H54 (cell line): ENCODE measurements at regions not wholly inside any gene's neighbourhood (a gene's known extent, or its start where the extent isn't known, plus 50 kb on each side); places are given as distances from the start of the nearest gene placed in this dataset.

ENCODE experiments used
- DNase-seq: peaks from one replicate; pipeline ENCODE4 v3.0.0; 2011; ENCODE audit warnings: low spot score, mixed read lengths; ENCODE audit not compliant: insufficient read length
- FAIRE-seq: peaks from 3 replicates; lab custom pipeline; 2011; peaks lifted over from hg19 to GRCh38; lab: Jason Lieb, UNC
- POLR2A ChIP-seq: IDR thresholded peaks from 2 replicates; pipeline ENCODE4 v1.6.1; 2011; ENCODE audit warnings: low read depth, mild to moderate bottlenecking, low read length

GRCh38 chr15:67914537-67915460, 75.0 kb upstream of the RNU6-1 start:
- FAIRE-seq (no peak), DNase-seq (no peak)
- TF ChIP-seq POLR2A: no peak

GRCh38 chr15:67915461-67916374, 75.9 kb upstream of the RNU6-1 start:
- DNase-seq: no peak
- FAIRE-seq: no peak
- TF ChIP-seq POLR2A: no peak

GRCh38 chr15:67916565-67916964, 76.7 kb upstream of the RNU6-1 start:
- DNase-seq: no peak
- no peak for TF ChIP-seq POLR2A
- no peak for FAIRE-seq

- no peak for TF ChIP-seq POLR2A
- FAIRE-seq: no peak
- DNase-seq: no peak
Measured at GRCh38 chr15:67917037-67917436, 77.2 kb upstream of the RNU6-1 start.

- DNase-seq: no peak
- no peak for TF ChIP-seq POLR2A
- no peak for FAIRE-seq
Measured at GRCh38 chr15:67917636-67918035, 77.8 kb upstream of the RNU6-1 start.

- FAIRE-seq (no peak), DNase-seq (no peak)
- no peak for TF ChIP-seq POLR2A
Measured at GRCh38 chr15:67918205-67918861, 78.5 kb upstream of the RNU6-1 start.

- TF ChIP-seq POLR2A: no peak
- no peak for DNase-seq
- no peak for FAIRE-seq
Measured at GRCh38 chr15:67920524-67921240, 80.8 kb upstream of the RNU6-1 start.

GRCh38 chr15:67922106-67922675, 82.3 kb upstream of the RNU6-1 start:
- DNase-seq (no peak), FAIRE-seq (no peak)
- no peak for TF ChIP-seq POLR2A

GRCh38 chr15:67922971-67923945, 83.4 kb upstream of the RNU6-1 start:
- FAIRE-seq (no peak), DNase-seq (no peak)
- no peak for TF ChIP-seq POLR2A

- no peak for FAIRE-seq
- TF ChIP-seq POLR2A: no peak
- DNase-seq: no peak
Measured at GRCh38 chr15:67924359-67924974, 84.6 kb upstream of the RNU6-1 start.

GRCh38 chr15:67925182-67925581, 85.3 kb upstream of the RNU6-1 start:
- no peak for TF ChIP-seq POLR2A
- DNase-seq: no peak
- FAIRE-seq: no peak
